PC-9 (cell line): ENCODE measurements at regions not wholly inside any gene's neighbourhood (a gene's known extent, or its start where the extent isn't known, plus 50 kb on each side); places are given as distances from the start of the nearest gene placed in this dataset.
"Not testable (repeated sequence)": the region's sequence is repeated elsewhere in the genome, so short reads cannot be mapped to it uniquely, and the experiment has no call there.

Source experiments
- BruUV-seq: library from RNA; stranded (reverse); fragments of 400-500 nt; replicated peaks from 2 replicates; lab custom pipeline; 2021; lab: Mats Ljungman, UMichigan
- CTCF ChIA-PET: fragments of 300-600 bp; sonication (Branson Sonifier 250); formaldehyde crosslinking; loops from one replicate; lab custom pipeline; 2022; ENCODE audit warnings: antibody characterized with exemption; lab: Charles Lee
- POLR2A ChIA-PET: fragments of 300-600 bp; sonication (Branson Sonifier 250); formaldehyde crosslinking; loops from one replicate; lab custom pipeline; 2022; ENCODE audit warnings: antibody characterized with exemption; ENCODE audit not compliant: unreplicated experiment; lab: Charles Lee
- DNase-seq, 2 experiments: peaks; one replicate each; pipeline versions ENCODE4 v3.0.0 to v3.0.0-alpha.2; 2015 to 2022; ENCODE audit warnings: mixed read lengths in 1 of 2
- H2AFZ ChIP-seq: fragments of 200-600 bp; sonication (generic); 2 replicates; pipeline ENCODE4 v1.8.1; 2017; ENCODE audit warnings: antibody characterized with exemption
- H3F3A ChIP-seq: fragments of 200-600 bp; sonication (generic); 2 replicates; pipeline ENCODE4 v1.8.1; 2017; ENCODE audit warnings: antibody characterized with exemption, mild to moderate bottlenecking, low read depth; ENCODE audit not compliant: insufficient read depth
- H3K27ac ChIP-seq: fragments of 200-600 bp; sonication (generic); 2 replicates; pipeline ENCODE4 v1.6.1; 2016; ENCODE audit warnings: mixed run types
- H3K27me3 ChIP-seq: fragments of 200-600 bp; sonication (generic); 2 replicates; pipeline ENCODE4 v1.6.1; 2016; ENCODE audit warnings: low read depth, mixed run types; ENCODE audit not compliant: insufficient read depth
- H3K36me3 ChIP-seq: fragments of 200-600 bp; sonication (generic); 2 replicates; pipeline ENCODE4 v1.6.1; 2016; ENCODE audit warnings: low read depth, mixed run types
- H3K4me1 ChIP-seq: fragments of 200-600 bp; sonication (generic); replicated peaks from 2 replicates; pipeline ENCODE4 v1.6.1; 2016; ENCODE audit warnings: mixed run types; ENCODE audit not compliant: insufficient read depth
- H3K4me2 ChIP-seq: fragments of 200-600 bp; sonication (generic); 2 replicates; pipeline ENCODE4 v1.6.1; 2017; ENCODE audit warnings: mixed run types
- H3K4me3 ChIP-seq: fragments of 200-600 bp; sonication (generic); 2 replicates; pipeline ENCODE4 v1.6.1; 2016; ENCODE audit warnings: mixed run types
- H3K79me2 ChIP-seq: fragments of 200-600 bp; sonication (generic); 2 replicates; pipeline ENCODE4 v1.6.1; 2017; ENCODE audit warnings: low read depth, mixed run types
- H3K9me2 ChIP-seq: fragments of 200-600 bp; sonication (generic); 2 replicates; pipeline ENCODE4 v1.8.1; 2017; ENCODE audit warnings: mild to moderate bottlenecking; ENCODE audit not compliant: insufficient read depth
- H3K9me3 ChIP-seq: fragments of 200-600 bp; sonication (generic); 2 replicates; pipeline ENCODE4 v1.8.1; 2016; ENCODE audit warnings: low read depth; ENCODE audit not compliant: insufficient read depth
- H4K20me1 ChIP-seq: fragments of 200-600 bp; sonication (generic); 2 replicates; pipeline ENCODE4 v1.8.1; 2017; ENCODE audit not compliant: insufficient read depth
- EZH2 ChIP-seq: fragments of 200-600 bp; sonication (generic); IDR thresholded peaks from 2 replicates; pipeline ENCODE4 v1.8.0; 2017; ENCODE audit warnings: antibody characterized with exemption, low read depth
- intact Hi-C: fragments of 100-400 bp; cut with micrococcal nuclease; formaldehyde crosslinking; loops from one replicate; pipeline ENCODE4 v1.10.0; 2022; ENCODE audit not compliant: unreplicated experiment
- TF ChIP-seq, protein P1 (sequence below): fragments of 200-600 bp; sonication (generic); conservative IDR thresholded peaks from 2 replicates; pipeline ENCODE4 v1.6.1; 2017; ENCODE audit warnings: mixed run types, antibody characterized with exemption, mild to moderate bottlenecking, moderate library complexity

DNA sequence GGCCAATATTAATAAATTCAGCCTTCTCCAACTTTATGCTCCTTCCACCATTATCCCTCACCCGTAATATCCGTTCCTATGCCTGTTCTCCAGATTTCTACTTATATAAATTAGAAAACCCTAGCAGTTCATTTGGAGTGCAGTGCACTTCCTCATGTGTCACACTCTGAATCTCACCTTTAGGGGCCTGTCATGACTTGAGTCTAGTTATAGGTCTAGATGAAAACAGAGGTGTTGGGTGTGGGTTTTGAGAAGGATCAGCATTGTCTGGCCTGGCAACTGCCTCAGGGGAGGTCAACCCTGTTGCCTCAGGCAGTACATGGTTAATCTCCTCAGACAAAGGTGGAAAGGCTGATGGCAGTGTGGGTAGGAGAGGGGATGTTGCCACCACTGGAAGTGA is 876.8 kb downstream of the FAT4 start:
- no TSS peak for BruUV-seq
- H3K36me3 ChIP-seq: no peaks in the 10 kb centered on the region
- H3F3A ChIP-seq: no peaks in the 10 kb centered on the region
- CTCF ChIA-PET: interaction anchor here (0.6 kb wide), 1 partner anchor 15 kb away, joined by 3 read pairs; no protein-coding TSS in a partner anchor
- TF ChIP-seq EZH2: no peak
- TF ChIP-seq, protein P1, sequence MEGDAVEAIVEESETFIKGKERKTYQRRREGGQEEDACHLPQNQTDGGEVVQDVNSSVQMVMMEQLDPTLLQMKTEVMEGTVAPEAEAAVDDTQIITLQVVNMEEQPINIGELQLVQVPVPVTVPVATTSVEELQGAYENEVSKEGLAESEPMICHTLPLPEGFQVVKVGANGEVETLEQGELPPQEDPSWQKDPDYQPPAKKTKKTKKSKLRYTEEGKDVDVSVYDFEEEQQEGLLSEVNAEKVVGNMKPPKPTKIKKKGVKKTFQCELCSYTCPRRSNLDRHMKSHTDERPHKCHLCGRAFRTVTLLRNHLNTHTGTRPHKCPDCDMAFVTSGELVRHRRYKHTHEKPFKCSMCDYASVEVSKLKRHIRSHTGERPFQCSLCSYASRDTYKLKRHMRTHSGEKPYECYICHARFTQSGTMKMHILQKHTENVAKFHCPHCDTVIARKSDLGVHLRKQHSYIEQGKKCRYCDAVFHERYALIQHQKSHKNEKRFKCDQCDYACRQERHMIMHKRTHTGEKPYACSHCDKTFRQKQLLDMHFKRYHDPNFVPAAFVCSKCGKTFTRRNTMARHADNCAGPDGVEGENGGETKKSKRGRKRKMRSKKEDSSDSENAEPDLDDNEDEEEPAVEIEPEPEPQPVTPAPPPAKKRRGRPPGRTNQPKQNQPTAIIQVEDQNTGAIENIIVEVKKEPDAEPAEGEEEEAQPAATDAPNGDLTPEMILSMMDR: no peak
- no peak overlapping the region for H3K4me2 ChIP-seq
- H3K4me3 ChIP-seq: no peak overlapping the region
- no peaks in the 10 kb centered on the region for H3K9me3 ChIP-seq
- H3K79me2 ChIP-seq: no peaks in the 10 kb centered on the region
- DNase-seq: no peak
- no peaks in the 10 kb centered on the region for H3K4me1 ChIP-seq
- no peaks in the 10 kb centered on the region for H4K20me1 ChIP-seq
- H3K9me2 ChIP-seq: no peaks in the 10 kb centered on the region
- H2AFZ ChIP-seq: no peak overlapping the region
- H3K27me3 ChIP-seq: no peaks in the 10 kb centered on the region
- H3K27ac ChIP-seq: no peak overlapping the region
- intact Hi-C loops: no loop called here
- POLR2A ChIA-PET: no interaction called here

DNA sequence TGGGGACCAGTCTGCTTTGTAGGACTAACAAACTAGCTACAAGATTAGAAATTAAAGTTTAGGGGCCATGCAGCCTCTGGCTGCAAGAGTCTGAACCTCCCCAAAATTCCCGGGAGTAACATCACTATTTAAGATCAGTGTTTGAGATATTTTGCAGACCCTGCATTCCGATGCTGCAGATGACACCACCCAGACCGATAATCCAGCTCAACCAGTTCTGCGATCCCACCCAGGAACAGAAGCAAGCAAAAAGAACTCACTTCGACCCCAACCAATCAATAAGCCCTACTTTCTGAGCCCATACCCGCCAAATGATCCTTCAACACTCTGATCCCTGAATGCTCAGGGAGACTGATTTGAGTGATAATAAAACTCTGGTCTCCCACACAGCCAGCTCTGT is 877.8 kb downstream of the FAT4 start:
- Histone ChIP-seq H2AFZ (no peak overlapping the region), H3K36me3 (no peaks in the 10 kb centered on the region), H3F3A (no peaks in the 10 kb centered on the region), H4K20me1 (no peaks in the 10 kb centered on the region), H3K27ac (no peak overlapping the region), H3K4me3 (no peak overlapping the region), H3K9me2 (no peaks in the 10 kb centered on the region), H3K79me2 (no peaks in the 10 kb centered on the region), H3K27me3 (no peaks in the 10 kb centered on the region), H3K4me1 (no peaks in the 10 kb centered on the region), H3K9me3 (no peaks in the 10 kb centered on the region), H3K4me2 (no peak overlapping the region)
- TF ChIP-seq, protein P1: no peak
- TF ChIP-seq EZH2: no peak
- ChIA-PET POLR2A (no interaction called here), CTCF (no interaction called here)
- no TSS peak for BruUV-seq
- no peak for DNase-seq
- intact Hi-C loops: no loop called here

DNA sequence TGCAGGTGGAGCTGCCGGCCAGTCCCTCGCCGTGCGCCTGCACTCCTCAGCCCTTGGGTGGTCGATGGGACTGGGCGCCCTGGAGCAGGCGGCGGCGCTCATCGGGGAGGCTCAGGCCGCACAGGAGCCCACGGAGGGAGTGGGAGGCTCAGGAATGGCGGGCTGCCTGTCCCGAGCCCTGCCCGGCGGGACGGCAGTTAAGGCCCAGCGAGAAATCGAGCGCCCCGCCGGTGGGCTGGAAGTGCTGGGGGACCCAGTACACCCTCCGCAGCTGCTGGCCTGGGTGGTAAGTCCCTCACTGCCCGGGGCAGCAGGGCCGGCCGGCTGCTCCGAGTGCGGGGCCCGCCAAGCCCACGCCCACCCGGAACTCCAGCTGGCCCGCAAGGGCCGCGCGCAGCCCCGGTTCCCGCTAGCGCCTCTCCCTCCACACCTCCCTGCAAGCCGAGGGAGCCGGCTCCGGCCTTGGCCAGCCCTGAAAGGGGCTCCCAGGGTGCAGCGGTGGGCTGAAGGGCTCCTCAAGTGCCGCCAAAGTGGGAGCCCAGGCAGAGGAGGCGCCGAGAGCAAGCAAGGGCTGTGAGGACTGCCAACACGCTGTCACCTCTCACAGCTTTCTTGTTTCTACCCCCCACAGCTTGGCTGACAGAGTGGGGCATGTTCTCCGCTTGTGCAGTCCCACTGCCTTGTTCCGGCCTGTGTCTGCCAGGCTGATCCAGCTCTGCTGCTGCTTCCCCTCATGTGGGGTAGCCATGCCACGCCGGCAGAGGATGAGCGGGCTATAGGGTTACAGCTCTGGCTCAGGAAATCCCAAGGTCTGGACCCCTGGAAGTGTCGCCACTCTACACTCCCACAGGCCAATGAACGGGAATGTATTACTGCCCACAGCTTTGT is 886.7 kb downstream of the FAT4 start:
- H3K4me3 ChIP-seq, DNase-seq, POLR2A ChIA-PET, CTCF ChIA-PET, H2AFZ ChIP-seq, intact Hi-C loops, H3K27ac ChIP-seq, H4K20me1 ChIP-seq, H3K79me2 ChIP-seq, BruUV-seq, H3K27me3 ChIP-seq, H3K4me2 ChIP-seq, H3K9me2 ChIP-seq, H3K4me1 ChIP-seq, H3F3A ChIP-seq, H3K36me3 ChIP-seq, H3K9me3 ChIP-seq: not testable (repeated sequence)
